SU-DHL-6 (cell line): ENCODE measurements at regions not wholly inside any gene's neighbourhood (a gene's known extent, or its start where the extent isn't known, plus 50 kb on each side); places are given as distances from the start of the nearest gene placed in this dataset.

Experiments
- H2AFZ ChIP-seq: fragments of 200-600 bp; sonication (generic); 2 replicates; pipeline ENCODE4 v1.6.1; 2014; ENCODE audit warnings: low read depth, mild to moderate bottlenecking, moderate library complexity, mixed read lengths, antibody characterized with exemption, low read length; ENCODE audit not compliant: severe bottlenecking
- H3F3A ChIP-seq: fragments of 200-600 bp; shearing (Covaris generic); 2 replicates; pipeline ENCODE4 v1.6.0; 2016; ENCODE audit warnings: antibody characterized with exemption, mild to moderate bottlenecking; ENCODE audit not compliant: insufficient read depth
- H3K27ac ChIP-seq: fragments of 200-600 bp; sonication (generic); 2 replicates; pipeline ENCODE4 v1.5.1; 2016; ENCODE audit warnings: low read depth, mild to moderate bottlenecking, low read length, moderate library complexity, mixed read lengths
- H3K27me3 ChIP-seq: fragments of 200-600 bp; sonication (generic), shearing (Covaris generic); 2 replicates; pipeline ENCODE4 v1.6.0; 2014; ENCODE audit warnings: mild to moderate bottlenecking, low read length
- H3K36me3 ChIP-seq: fragments of 200-600 bp; sonication (generic); 2 replicates; pipeline ENCODE4 v1.6.1; 2014; ENCODE audit warnings: mild to moderate bottlenecking, low read length, mixed read lengths
- H3K4me2 ChIP-seq: fragments of 300-600, 200-600 bp; shearing (Covaris generic), sonication (generic); 2 replicates; pipeline ENCODE4 v1.6.0; 2014; ENCODE audit warnings: low read length, low read depth, mild to moderate bottlenecking; ENCODE audit not compliant: poor library complexity, severe bottlenecking
- H3K4me3 ChIP-seq: fragments of 200-600 bp; sonication (generic); 2 replicates; pipeline ENCODE4 v1.5.1; 2014; ENCODE audit warnings: antibody characterized with exemption, low read length, mild to moderate bottlenecking, mixed read lengths; ENCODE audit not compliant: insufficient read depth, poor library complexity, severe bottlenecking
- H3K79me2 ChIP-seq: fragments of 200-600 bp; sonication (generic); 2 replicates; pipeline ENCODE4 v1.6.1; 2014; ENCODE audit warnings: mild to moderate bottlenecking, low read length, moderate library complexity; ENCODE audit not compliant: insufficient read depth
- H3K9ac ChIP-seq: fragments of 200-600 bp; sonication (generic); 2 replicates; pipeline ENCODE4 v1.7.0; 2014; ENCODE audit warnings: mild to moderate bottlenecking, low read length
- H3K9me2 ChIP-seq: fragments of 200-600 bp; sonication (generic); replicated peaks from 2 replicates; pipeline ENCODE4 v1.6.1; 2014; ENCODE audit warnings: low read length; ENCODE audit not compliant: insufficient read depth
- H3K9me3 ChIP-seq: fragments of 200-600 bp; sonication (generic); 2 replicates; pipeline ENCODE4 v1.6.1; 2014; ENCODE audit warnings: low read length, mixed read lengths; ENCODE audit not compliant: insufficient read depth
- H4K20me1 ChIP-seq: fragments of 200-600 bp; sonication (generic); 2 replicates; pipeline ENCODE4 v1.6.1; 2014; ENCODE audit warnings: low read depth, mild to moderate bottlenecking, antibody characterized with exemption, low read length, moderate library complexity, mixed read lengths
- EZH2phosphoT487 ChIP-seq: fragments of 200-600 bp; sonication (generic), shearing (Covaris generic); conservative IDR thresholded peaks from 2 replicates; pipeline ENCODE4 v1.6.1; 2018; ENCODE audit warnings: mild to moderate bottlenecking, antibody characterized with exemption, low read length, moderate library complexity, mixed read lengths
- TF ChIP-seq, protein P1 (sequence below): fragments of 200-600 bp; sonication (generic); IDR thresholded peaks from one replicate; pipeline ENCODE4 v1.5.1; 2017; ENCODE audit warnings: antibody characterized with exemption, mild to moderate bottlenecking, low read length, moderate library complexity; ENCODE audit not compliant: insufficient read depth, poor library complexity, severe bottlenecking

DNA sequence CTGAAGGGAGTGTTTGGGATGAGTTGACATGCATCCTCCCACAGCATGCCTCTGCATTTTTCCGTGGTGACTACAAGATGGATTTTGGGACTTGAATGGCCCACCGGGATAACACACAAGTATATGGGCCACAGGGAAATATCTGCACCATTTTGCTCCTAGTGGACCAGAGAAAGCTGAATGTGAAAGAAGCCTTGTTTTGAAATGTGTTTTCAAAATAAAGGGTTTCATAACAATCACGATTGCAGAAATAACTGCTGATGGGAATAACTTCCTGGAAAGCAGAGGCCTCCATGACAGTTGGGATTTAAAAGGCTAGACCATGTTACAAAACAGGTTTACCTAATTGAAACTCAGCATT lies 77.5 kb upstream of the PRR23C start:
- Histone ChIP-seq H3K27me3 (no peaks in the 10 kb centered on the region), H3K27ac (no peak overlapping the region), H3K79me2 (no peaks in the 10 kb centered on the region), H3K9me2 (no peaks in the 10 kb centered on the region), H3K4me3 (no peak overlapping the region), H4K20me1 (no peaks in the 10 kb centered on the region), H3F3A (no peaks in the 10 kb centered on the region), H3K9me3 (no peaks in the 10 kb centered on the region; the same call in 1 of the 2 replicates), H2AFZ (no peak overlapping the region), H3K36me3 (no peaks in the 10 kb centered on the region), H3K9ac (no peak overlapping the region), H3K4me2 (no peak overlapping the region)
- TF ChIP-seq, protein P1, sequence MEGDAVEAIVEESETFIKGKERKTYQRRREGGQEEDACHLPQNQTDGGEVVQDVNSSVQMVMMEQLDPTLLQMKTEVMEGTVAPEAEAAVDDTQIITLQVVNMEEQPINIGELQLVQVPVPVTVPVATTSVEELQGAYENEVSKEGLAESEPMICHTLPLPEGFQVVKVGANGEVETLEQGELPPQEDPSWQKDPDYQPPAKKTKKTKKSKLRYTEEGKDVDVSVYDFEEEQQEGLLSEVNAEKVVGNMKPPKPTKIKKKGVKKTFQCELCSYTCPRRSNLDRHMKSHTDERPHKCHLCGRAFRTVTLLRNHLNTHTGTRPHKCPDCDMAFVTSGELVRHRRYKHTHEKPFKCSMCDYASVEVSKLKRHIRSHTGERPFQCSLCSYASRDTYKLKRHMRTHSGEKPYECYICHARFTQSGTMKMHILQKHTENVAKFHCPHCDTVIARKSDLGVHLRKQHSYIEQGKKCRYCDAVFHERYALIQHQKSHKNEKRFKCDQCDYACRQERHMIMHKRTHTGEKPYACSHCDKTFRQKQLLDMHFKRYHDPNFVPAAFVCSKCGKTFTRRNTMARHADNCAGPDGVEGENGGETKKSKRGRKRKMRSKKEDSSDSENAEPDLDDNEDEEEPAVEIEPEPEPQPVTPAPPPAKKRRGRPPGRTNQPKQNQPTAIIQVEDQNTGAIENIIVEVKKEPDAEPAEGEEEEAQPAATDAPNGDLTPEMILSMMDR: no peak
- no peak for TF ChIP-seq EZH2phosphoT487

GRCh38 chr3:139122612-139123011 lies 77.9 kb upstream of the PRR23C start:
- H3K27me3 ChIP-seq: no peaks in the 10 kb centered on the region
- H3K27ac ChIP-seq: no peak overlapping the region
- no peak overlapping the region for H3K4me3 ChIP-seq
- H2AFZ ChIP-seq: no peak overlapping the region
- no peaks in the 10 kb centered on the region for H4K20me1 ChIP-seq
- H3K9me3 ChIP-seq: no peaks in the 10 kb centered on the region; the same call in 1 of the 2 replicates
- H3F3A ChIP-seq: no peaks in the 10 kb centered on the region
- H3K36me3 ChIP-seq: no peaks in the 10 kb centered on the region
- no peak overlapping the region for H3K9ac ChIP-seq
- no peaks in the 10 kb centered on the region for H3K79me2 ChIP-seq
- no peaks in the 10 kb centered on the region for H3K9me2 ChIP-seq
- H3K4me2 ChIP-seq: no peak overlapping the region
- TF ChIP-seq EZH2phosphoT487: no peak
- TF ChIP-seq, protein P1: no peak

DNA sequence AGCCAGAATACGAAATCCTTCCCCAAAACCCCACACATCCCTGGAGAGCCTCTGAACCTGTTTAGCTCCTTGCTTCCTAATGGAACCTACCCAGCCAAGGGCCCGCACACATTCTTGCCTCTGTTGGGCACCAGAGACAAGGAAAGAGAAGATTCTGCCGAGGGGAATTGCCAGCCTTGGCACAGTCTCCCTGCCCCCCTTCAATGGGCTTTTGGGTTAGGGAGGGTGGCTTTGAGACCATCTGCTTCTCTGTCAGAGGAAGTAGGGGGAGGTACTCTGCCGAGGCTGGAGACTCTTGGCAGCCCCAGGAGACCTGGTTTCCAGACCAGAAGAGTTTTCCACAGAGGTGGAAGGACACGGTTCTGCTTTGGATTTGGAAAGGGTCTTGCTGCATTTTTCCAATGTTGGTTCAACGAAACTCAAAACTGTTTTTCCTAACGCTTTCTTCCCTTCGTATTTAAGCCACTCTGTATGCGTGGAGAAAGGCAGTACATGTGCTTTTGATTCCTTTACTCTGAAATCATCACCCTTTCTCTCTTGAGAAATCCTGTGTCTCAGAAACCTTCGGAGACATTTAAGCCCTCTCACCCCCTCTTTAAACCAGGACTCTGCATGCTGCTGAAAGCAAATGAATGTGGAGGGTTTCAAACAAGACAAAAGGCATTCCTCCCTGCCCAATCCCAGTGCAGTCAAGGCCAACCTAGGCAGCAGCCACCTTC lies 78.8 kb upstream of the PRR23C start:
- no peaks in the 10 kb centered on the region for H3K9me2 ChIP-seq
- H2AFZ ChIP-seq: no peak overlapping the region
- H3F3A ChIP-seq: no peaks in the 10 kb centered on the region
- H3K79me2 ChIP-seq: no peaks in the 10 kb centered on the region
- H3K36me3 ChIP-seq: no peaks in the 10 kb centered on the region
- no peak overlapping the region for H3K4me3 ChIP-seq
- H3K9me3 ChIP-seq: no peaks in the 10 kb centered on the region; the same call in 1 of the 2 replicates
- no peaks in the 10 kb centered on the region for H3K27me3 ChIP-seq
- H4K20me1 ChIP-seq: no peaks in the 10 kb centered on the region
- TF ChIP-seq, protein P1: no peak
- TF ChIP-seq EZH2phosphoT487: no peak
- no peak overlapping the region for H3K9ac ChIP-seq
- no peak overlapping the region for H3K27ac ChIP-seq
- no peak overlapping the region for H3K4me2 ChIP-seq
